Lung (tissue), 9 donors: ENCODE measurements at regions not wholly inside any gene's neighbourhood (a gene's known extent, or its start where the extent isn't known, plus 50 kb on each side); places are given as distances from the start of the nearest gene placed in this dataset.
"Not testable (repeated sequence)": the region's sequence is repeated elsewhere in the genome, so short reads cannot be mapped to it uniquely, and the experiment has no call there.

Experiments
- ATAC-seq: fragments of 200-7000 bp; cut with Tn5 transposase; one replicate; pipeline ENCODE4 v1.9.1; 2020; ENCODE audit warnings: moderate number of reproducible peaks; ENCODE audit not compliant: insufficient read depth, low FRiP score
- DNase-seq, 3 donors: peaks; one replicate each; pipeline ENCODE4 v3.0.0-alpha.2; 2013 to 2017
- H3K27ac ChIP-seq, 2 donors: one replicate each; pipeline ENCODE4 v1.5.1; 2013; ENCODE audit warnings: mild to moderate bottlenecking in 2 of 2, moderate library complexity in 2 of 2, control low read depth in 1 of 2, inconsistent platforms in 1 of 2, low read depth in 1 of 2, low read length in 1 of 2
- H3K27me3 ChIP-seq, 3 donors: one replicate each; pipeline ENCODE4 v1.5.1; 2013; ENCODE audit warnings: low read length in 2 of 3; ENCODE audit not compliant: control insufficient read depth in 3 of 3, insufficient read depth in 3 of 3
- H3K36me3 ChIP-seq, 4 donors: one replicate each; pipeline ENCODE4 v1.5.1; 2013; ENCODE audit warnings: low read length in 4 of 4, mild to moderate bottlenecking in 1 of 4, moderate library complexity in 1 of 4; ENCODE audit not compliant: control insufficient read depth in 4 of 4, insufficient read depth in 4 of 4
- H3K4me1 ChIP-seq, 5 donors: one replicate each; pipeline ENCODE4 v1.5.1; 2013; ENCODE audit warnings: low read length in 5 of 5, mild to moderate bottlenecking in 2 of 5, moderate library complexity in 1 of 5; ENCODE audit not compliant: control insufficient read depth in 5 of 5, insufficient read depth in 5 of 5
- H3K4me3 ChIP-seq: one replicate; pipeline ENCODE4 v1.5.1; 2013; ENCODE audit warnings: mild to moderate bottlenecking, control low read depth, moderate library complexity
- H3K9ac ChIP-seq, 2 donors: one replicate each; pipeline ENCODE4 v1.5.1; 2013; ENCODE audit warnings: low read length in 2 of 2, control low read depth in 1 of 2; ENCODE audit not compliant: insufficient read depth in 1 of 2
- H3K9me3 ChIP-seq, 4 donors: one replicate each; pipeline ENCODE4 v1.5.1; 2013; ENCODE audit warnings: low read length in 3 of 4, mild to moderate bottlenecking in 1 of 4, moderate library complexity in 1 of 4; ENCODE audit not compliant: control insufficient read depth in 4 of 4, insufficient read depth in 3 of 4
- WGBS, 2 donors: extraction: QIAGEN DNeasy Blood & Tissue Kit; methylation state at CpG; one replicate each; pipeline ENCODE4 v1.1.7; 2013; 5-methylcytosine and 5-hydroxymethylcytosine counted together
- donor health status: Bipolar disorder and iron deficiency.
- donor health status: healthy.
- donor health status: DM: yes; HTN: yes; CAD: no.

- DNase-seq, ATAC-seq, H3K36me3 ChIP-seq, H3K27ac ChIP-seq, H3K4me1 ChIP-seq, H3K27me3 ChIP-seq, H3K4me3 ChIP-seq, H3K9me3 ChIP-seq, H3K9ac ChIP-seq: not testable (repeated sequence)
- WGBS, 2 donors: 94 to 96% methylated on average over 4 of the region's 4 CpGs
Measured at GRCh38 chr7:76809856-76810255, 182.8 kb upstream of the POMZP3 start.

GRCh38 chr7:76807588-76808100, 180.6 kb upstream of the POMZP3 start:
- H3K4me3 ChIP-seq, H3K27ac ChIP-seq: not testable (repeated sequence)
- 73 to 82% methylated on average over 2 to 3 of the region's 3 CpGs for WGBS, 2 donors

GRCh38 chr7:76806460-76806859, 179.4 kb upstream of the POMZP3 start:
- H3K4me1 ChIP-seq, H3K36me3 ChIP-seq, H3K9ac ChIP-seq, ATAC-seq, H3K9me3 ChIP-seq, H3K27ac ChIP-seq, DNase-seq, H3K4me3 ChIP-seq, H3K27me3 ChIP-seq: not testable (repeated sequence)

More at GRCh38 chr7:76807588-76808100, 180.6 kb upstream of the POMZP3 start:
- H3K36me3 ChIP-seq, H3K9me3 ChIP-seq, ATAC-seq, H3K27me3 ChIP-seq, H3K9ac ChIP-seq, DNase-seq, H3K4me1 ChIP-seq: not testable (repeated sequence)

GRCh38 chr7:76806010-76806409, 178.9 kb upstream of the POMZP3 start:
- not testable (repeated sequence) for H3K9me3 ChIP-seq, ATAC-seq, H3K4me1 ChIP-seq, H3K27me3 ChIP-seq, H3K27ac ChIP-seq, H3K9ac ChIP-seq, H3K4me3 ChIP-seq, DNase-seq, H3K36me3 ChIP-seq
- 50 to 80% methylated on average over 6 of the region's 6 CpGs for WGBS, 2 donors

- H3K4me3 ChIP-seq, ATAC-seq, DNase-seq, H3K9me3 ChIP-seq, H3K4me1 ChIP-seq, H3K36me3 ChIP-seq, H3K27me3 ChIP-seq, H3K27ac ChIP-seq, H3K9ac ChIP-seq: not testable (repeated sequence)
- 32 to 40% methylated on average over 1 of the region's 1 CpG for WGBS, 2 donors
Measured at GRCh38 chr7:76805262-76805661, 178.2 kb upstream of the POMZP3 start.

- not testable (repeated sequence) for H3K27me3 ChIP-seq, H3K9me3 ChIP-seq, H3K27ac ChIP-seq, DNase-seq, H3K36me3 ChIP-seq, H3K9ac ChIP-seq, H3K4me3 ChIP-seq, ATAC-seq, H3K4me1 ChIP-seq
- 36 to 64% methylated on average over 1 of the region's 1 CpG for WGBS, 2 donors
Measured at GRCh38 chr7:76797639-76798038, 170.6 kb upstream of the POMZP3 start.

GRCh38 chr7:76780693-76781092, 153.6 kb upstream of the POMZP3 start:
- not testable (repeated sequence) for ATAC-seq, DNase-seq, H3K27me3 ChIP-seq, H3K9ac ChIP-seq, H3K9me3 ChIP-seq, H3K4me1 ChIP-seq, H3K4me3 ChIP-seq, H3K36me3 ChIP-seq, H3K27ac ChIP-seq

- not testable (repeated sequence) for H3K4me3 ChIP-seq, DNase-seq, H3K27me3 ChIP-seq, H3K27ac ChIP-seq, ATAC-seq, H3K36me3 ChIP-seq, H3K9ac ChIP-seq, H3K4me1 ChIP-seq, H3K9me3 ChIP-seq
- 58 to 63% methylated on average over 2 of the region's 2 CpGs for WGBS, 2 donors
Measured at GRCh38 chr7:76774279-76774678, 147.2 kb upstream of the POMZP3 start.

GRCh38 chr7:76771980-76772379, 144.9 kb upstream of the POMZP3 start:
- 60 to 81% methylated on average over 1 of the region's 1 CpG for WGBS, 2 donors
- H3K4me3 ChIP-seq, H3K4me1 ChIP-seq, H3K36me3 ChIP-seq, H3K27ac ChIP-seq, H3K9me3 ChIP-seq, H3K9ac ChIP-seq, H3K27me3 ChIP-seq, ATAC-seq, DNase-seq: not testable (repeated sequence)
